Neural progenitor cell (in vitro differentiated cells): ENCODE measurements at regions not wholly inside any gene's neighbourhood (a gene's known extent, or its start where the extent isn't known, plus 50 kb on each side); places are given as distances from the start of the nearest gene placed in this dataset.

ENCODE experiments used
- DNase-seq: peaks from one replicate; pipeline ENCODE4 v3.0.0-alpha.2; 2016; ENCODE audit warnings: low spot score
- H2AFZ ChIP-seq: fragments of 200-600 bp; sonication (generic); replicated peaks from 2 replicates; pipeline ENCODE4 v1.6.1; 2016; ENCODE audit warnings: antibody characterized with exemption
- H3F3A ChIP-seq: fragments of 200-600 bp; sonication (generic); 2 replicates; pipeline ENCODE4 v1.6.1; 2016; ENCODE audit warnings: antibody characterized with exemption, low read depth
- H3K27ac ChIP-seq: fragments of 200-600 bp; sonication (generic); 2 replicates; pipeline ENCODE4 v1.5.1; 2016; ENCODE audit warnings: mild to moderate bottlenecking
- H3K27me3 ChIP-seq: fragments of 200-600 bp; sonication (generic); 2 replicates; pipeline ENCODE4 v1.6.1; 2016; ENCODE audit warnings: mild to moderate bottlenecking, moderate library complexity
- H3K36me3 ChIP-seq: fragments of 200-600 bp; sonication (generic); 2 replicates; pipeline ENCODE4 v1.5.1; 2016
- H3K4me1 ChIP-seq: fragments of 200-600 bp; sonication (generic); 2 replicates; pipeline ENCODE4 v1.6.1; 2016; ENCODE audit warnings: mixed run types
- H3K4me2 ChIP-seq: fragments of 200-600 bp; sonication (generic); 2 replicates; pipeline ENCODE4 v1.6.1; 2016
- H3K4me3 ChIP-seq: fragments of 200-600 bp; sonication (generic); 2 replicates; pipeline ENCODE4 v1.5.1; 2016
- H3K79me2 ChIP-seq: fragments of 200-600 bp; sonication (generic); 2 replicates; pipeline ENCODE4 v1.6.1; 2016; ENCODE audit warnings: low read depth
- H3K9ac ChIP-seq: fragments of 200-600 bp; sonication (generic); 2 replicates; pipeline ENCODE4 v1.6.1; 2016
- H3K9me3 ChIP-seq: fragments of 200-600 bp; sonication (generic); 2 replicates; pipeline ENCODE4 v1.5.1; 2016; ENCODE audit warnings: low read depth
- H4K20me1 ChIP-seq: fragments of 200-600 bp; sonication (generic); 2 replicates; pipeline ENCODE4 v1.6.1; 2016; ENCODE audit warnings: low read depth
- H3K27ac Mint-ChIP-seq: 3 replicates; pipeline ENCODE4 v1.8.0; 2021; ENCODE audit warnings: mixed read lengths
- H3K27me3 Mint-ChIP-seq: 2 replicates; pipeline ENCODE4 v1.8.0; 2022; ENCODE audit warnings: low read depth, mild to moderate bottlenecking, inconsistent platforms, moderate library complexity, mixed read lengths; ENCODE audit not compliant: insufficient read depth
- H3K36me3 Mint-ChIP-seq: 3 replicates; pipeline ENCODE4 v1.8.0; 2021; ENCODE audit warnings: mixed read lengths
- H3K4me1 Mint-ChIP-seq: 3 replicates; pipeline ENCODE4 v1.8.0; 2021; ENCODE audit warnings: mixed read lengths
- H3K4me3 Mint-ChIP-seq: 3 replicates; pipeline ENCODE4 v1.8.0; 2021; ENCODE audit warnings: mild to moderate bottlenecking, moderate library complexity, mixed read lengths
- H3K9me3 Mint-ChIP-seq: 3 replicates; pipeline ENCODE4 v1.8.0; 2020; ENCODE audit warnings: mixed read lengths
- CTCF ChIP-seq: fragments of 200-600 bp; sonication (generic); IDR thresholded peaks from 2 replicates; pipeline ENCODE4 v1.5.1; 2017; ENCODE audit warnings: antibody characterized with exemption, mild to moderate bottlenecking
- EZH2 ChIP-seq: fragments of 200-600 bp; sonication (generic); IDR thresholded peaks from 2 replicates; pipeline ENCODE4 v1.6.1; 2017; ENCODE audit warnings: antibody characterized with exemption, mild to moderate bottlenecking, moderate library complexity
- EZH2phosphoT487 ChIP-seq: fragments of 200-600 bp; sonication (generic); IDR thresholded peaks from 2 replicates; pipeline ENCODE4 v1.6.1; 2017; ENCODE audit warnings: antibody characterized with exemption

DNA sequence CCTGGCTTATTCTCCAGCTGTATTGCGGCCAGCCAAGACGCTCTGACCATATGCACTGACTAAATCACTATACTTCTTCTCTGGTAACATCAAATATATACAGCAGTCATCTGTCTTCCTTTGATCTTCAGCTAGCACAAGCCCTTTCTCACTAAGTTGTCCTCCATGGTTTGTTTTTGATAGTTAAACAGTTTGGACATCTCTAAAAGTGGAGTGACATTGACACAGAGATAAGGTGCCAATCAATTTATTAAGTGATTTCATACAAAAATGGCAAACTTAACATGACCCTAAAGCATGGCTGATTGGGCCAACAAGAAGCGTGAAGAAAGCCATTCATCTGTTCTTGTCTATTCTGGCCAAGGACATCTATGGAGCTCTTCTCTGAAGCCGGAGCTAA lies 334.9 kb downstream of the NKX6-1 start:
- H3K4me1 Mint-ChIP-seq, result peaks cover 3% of the 10 kb centered on the region
- H3K4me2 ChIP-seq, result no peak overlapping the region
- H3K27ac Mint-ChIP-seq, result no peak overlapping the region
- no peak overlapping the region for H3K4me3 ChIP-seq
- no peak overlapping the region for H3K9ac ChIP-seq
- H3K27me3 Mint-ChIP-seq, result peaks cover 8% of the 10 kb centered on the region
- no peak for TF ChIP-seq EZH2
- TF ChIP-seq EZH2phosphoT487, result no peak
- TF ChIP-seq CTCF, result no peak
- no peaks in the 10 kb centered on the region for H3K79me2 ChIP-seq
- no peaks in the 10 kb centered on the region for H3K36me3 Mint-ChIP-seq
- H3K27me3 ChIP-seq, result no peaks in the 10 kb centered on the region
- DNase-seq, result no peak
- no peaks in the 10 kb centered on the region for H3K9me3 Mint-ChIP-seq
- H3K4me3 Mint-ChIP-seq, result no peak overlapping the region
- H4K20me1 ChIP-seq, result no peaks in the 10 kb centered on the region
- no peak overlapping the region for H2AFZ ChIP-seq
- H3K9me3 ChIP-seq, result no peaks in the 10 kb centered on the region
- H3F3A ChIP-seq, result no peaks in the 10 kb centered on the region
- peaks cover 8% of the 10 kb centered on the region for H3K4me1 ChIP-seq
- H3K36me3 ChIP-seq, result no peaks in the 10 kb centered on the region
- no peak overlapping the region for H3K27ac ChIP-seq

- Histone ChIP-seq H3K9ac (no peak overlapping the region), H3K4me1 (peaks cover 9% of the 10 kb centered on the region), H4K20me1 (no peaks in the 10 kb centered on the region), H3K4me2 (no peak overlapping the region), H3K27me3 (no peaks in the 10 kb centered on the region), H3K4me3 (no peak overlapping the region), H3K27ac (no peak overlapping the region), H3F3A (no peaks in the 10 kb centered on the region), H3K9me3 (no peaks in the 10 kb centered on the region), H3K36me3 (no peaks in the 10 kb centered on the region), H3K79me2 (no peaks in the 10 kb centered on the region), H2AFZ (no peak overlapping the region)
- Mint-ChIP-seq H3K4me3 (no peak overlapping the region), H3K36me3 (no peaks in the 10 kb centered on the region), H3K4me1 (peaks cover 12% of the 10 kb centered on the region), H3K27ac (no peak overlapping the region), H3K27me3 (peaks cover 3% of the 10 kb centered on the region), H3K9me3 (no peaks in the 10 kb centered on the region)
- TF ChIP-seq EZH2phosphoT487 (no peak), EZH2 (no peak), CTCF (peak; percentile 62)
- peak; percentile 79 for DNase-seq
These were observed 339.3 kb downstream of the NKX6-1 start for GRCh38 chr4:84159762-84160161.

GRCh38 chr4:84158670-84159069 lies 340.4 kb downstream of the NKX6-1 start:
- Histone ChIP-seq H3K9ac (no peak overlapping the region), H3K27me3 (no peaks in the 10 kb centered on the region), H3K4me2 (no peak overlapping the region), H3K9me3 (no peaks in the 10 kb centered on the region), H4K20me1 (no peaks in the 10 kb centered on the region), H3K4me3 (no peak overlapping the region), H3K27ac (no peak overlapping the region), H3K4me1 (peaks cover 17% of the 10 kb centered on the region), H3K36me3 (no peaks in the 10 kb centered on the region), H2AFZ (no peak overlapping the region), H3K79me2 (no peaks in the 10 kb centered on the region), H3F3A (peaks cover 4% of the 10 kb centered on the region)
- H3K4me1 Mint-ChIP-seq, result peaks cover 15% of the 10 kb centered on the region
- H3K4me3 Mint-ChIP-seq, result no peak overlapping the region
- H3K9me3 Mint-ChIP-seq, result no peaks in the 10 kb centered on the region
- DNase-seq, result no peak
- peaks cover 3% of the 10 kb centered on the region for H3K27me3 Mint-ChIP-seq
- TF ChIP-seq EZH2 (no peak), CTCF (no peak), EZH2phosphoT487 (no peak)
- no peaks in the 10 kb centered on the region for H3K36me3 Mint-ChIP-seq
- no peak overlapping the region for H3K27ac Mint-ChIP-seq

GRCh38 chr4:84151574-84151973 lies 347.5 kb downstream of the NKX6-1 start:
- Histone ChIP-seq H3K27me3 (no peaks in the 10 kb centered on the region), H4K20me1 (no peaks in the 10 kb centered on the region), H3K4me3 (no peak overlapping the region), H3K9me3 (no peaks in the 10 kb centered on the region), H3K4me2 (no peak overlapping the region), H3K36me3 (no peaks in the 10 kb centered on the region), H3K9ac (no peak overlapping the region), H3K79me2 (no peaks in the 10 kb centered on the region), H3K27ac (no peak overlapping the region), H3K4me1 (peaks cover 19% of the 10 kb centered on the region), H2AFZ (no peak overlapping the region), H3F3A (peaks cover 11% of the 10 kb centered on the region)
- Mint-ChIP-seq H3K36me3 (no peaks in the 10 kb centered on the region), H3K27me3 (peaks cover 3% of the 10 kb centered on the region), H3K4me3 (no peak overlapping the region), H3K27ac (no peak overlapping the region), H3K9me3 (no peaks in the 10 kb centered on the region), H3K4me1 (peaks cover 14% of the 10 kb centered on the region)
- no peak for TF ChIP-seq EZH2phosphoT487
- TF ChIP-seq EZH2, result no peak
- no peak for TF ChIP-seq CTCF
- no peak for DNase-seq
